HFF-Myc (cell line): ENCODE measurements at regions not wholly inside any gene's neighbourhood (a gene's known extent, or its start where the extent isn't known, plus 50 kb on each side); places are given as distances from the start of the nearest gene placed in this dataset.

Source experiments
- DNase-seq: peaks from one replicate; pipeline ENCODE4 v3.0.0-alpha.2; 2011; ENCODE audit warnings: low read depth; ENCODE audit errors: extremely low read depth
- H3K4me3 ChIP-seq: replicated peaks from 2 replicates; pipeline ENCODE4 v1.5.1; 2011; ENCODE audit warnings: low read depth, mild to moderate bottlenecking, control low read depth, low read length
- CTCF ChIP-seq: IDR thresholded peaks from 2 replicates; pipeline ENCODE4 v1.5.1; 2012; ENCODE audit warnings: mild to moderate bottlenecking, low read depth, low read length, control low read depth; ENCODE audit errors: missing control alignments

GRCh38 chr6:105562027-105562426 is 159.1 kb upstream of the PREP start:
- H3K4me3 ChIP-seq: no peak overlapping the region
- TF ChIP-seq CTCF: no peak
- DNase-seq: no peak

- DNase-seq: no peak
- no peak overlapping the region for H3K4me3 ChIP-seq
- no peak for TF ChIP-seq CTCF
Measured at GRCh38 chr6:105561486-105561885, 158.6 kb upstream of the PREP start.

DNA sequence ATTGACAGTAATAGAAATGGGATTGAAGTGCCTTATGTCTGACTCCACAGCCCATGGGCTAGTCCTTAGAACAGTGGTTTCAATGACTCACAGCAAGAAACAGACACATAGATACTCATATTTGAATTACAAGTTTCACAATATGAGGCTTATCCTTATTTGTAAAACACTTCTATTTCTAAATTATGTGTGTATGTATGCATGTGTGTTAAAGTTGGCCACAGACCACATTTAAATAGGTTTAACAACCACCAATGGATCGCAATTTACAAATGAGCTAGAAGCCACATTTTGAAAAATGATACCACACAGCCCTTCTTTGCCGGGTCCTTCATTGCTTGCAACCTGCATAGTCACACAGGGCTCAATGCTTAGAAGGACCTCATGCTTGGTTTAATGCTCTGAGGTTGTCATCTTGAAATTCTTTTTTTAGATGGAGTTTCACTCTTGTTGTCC is 157.8 kb upstream of the PREP start:
- no peak for TF ChIP-seq CTCF
- DNase-seq: no peak
- H3K4me3 ChIP-seq: no peak overlapping the region

- TF ChIP-seq CTCF: no peak
- no peak overlapping the region for H3K4me3 ChIP-seq
- no peak for DNase-seq
Measured at GRCh38 chr6:105557291-105557690, 154.4 kb upstream of the PREP start.

DNA sequence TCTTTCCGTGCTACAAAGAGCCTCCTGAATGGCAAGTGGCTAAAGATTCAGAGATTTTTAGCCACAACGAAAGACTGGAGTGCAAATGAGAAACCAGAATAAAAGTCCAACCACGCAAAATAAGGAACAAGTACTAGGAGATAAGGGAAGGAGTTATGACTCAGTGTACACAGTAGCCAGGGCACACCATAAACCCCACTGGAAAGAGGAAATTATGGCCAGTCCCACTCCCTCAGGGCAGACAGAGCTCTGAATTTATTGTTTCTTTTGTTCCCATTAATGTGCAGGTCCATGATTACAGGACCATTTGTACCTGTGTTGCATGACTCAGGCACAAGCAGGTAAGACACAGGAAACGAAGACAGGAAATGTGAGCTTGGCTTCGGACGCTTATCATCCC is 150.3 kb upstream of the PREP start:
- no peak for DNase-seq
- TF ChIP-seq CTCF: no peak
- H3K4me3 ChIP-seq: no peak overlapping the region

GRCh38 chr6:105550955-105551620 is 148.2 kb upstream of the PREP start:
- no peak overlapping the region for H3K4me3 ChIP-seq
- no peak for TF ChIP-seq CTCF
- DNase-seq: no peak

DNA sequence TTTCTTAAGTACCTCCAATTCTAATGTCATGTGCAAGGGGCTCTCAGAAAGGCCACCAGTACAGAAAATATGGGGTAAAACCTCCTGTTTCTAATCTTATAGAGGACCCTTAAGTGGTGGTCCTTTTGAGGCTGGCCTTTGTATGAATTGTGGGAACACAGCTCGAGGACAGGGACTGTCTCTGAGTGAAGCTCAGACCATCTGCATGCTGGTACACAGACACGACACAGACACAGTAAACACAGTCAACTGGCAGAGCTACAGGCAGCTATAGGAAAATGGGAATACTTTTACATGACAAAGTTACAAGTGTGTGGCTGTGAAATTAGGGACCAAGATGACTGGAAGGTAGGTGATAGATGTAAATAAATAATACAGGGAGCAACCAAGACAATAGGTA is 143.9 kb upstream of the PREP start:
- TF ChIP-seq CTCF: no peak
- no peak overlapping the region for H3K4me3 ChIP-seq
- no peak for DNase-seq
